ENCODE measurements at regions not wholly inside any gene's neighbourhood (a gene's known extent, or its start where the extent isn't known, plus 50 kb on each side); places are given as distances from the start of the nearest gene placed in this dataset.

- H3K4me3 ChIP-seq (replicated peaks; ENCODE audit: low read depth, low read length), result no peak overlapping the region
- H3K36me3 ChIP-seq (ENCODE audit: control insufficient read depth, insufficient read depth, low read length), result no peaks in the 10 kb centered on the region
- DNase-seq (ENCODE audit: extremely low read depth, insufficient read length), result no peak
- H3K27me3 ChIP-seq (replicated peaks; ENCODE audit: control insufficient read depth, insufficient read depth, low read length), result no peaks in the 10 kb centered on the region
- TF ChIP-seq CTCF (IDR thresholded peaks at IDR 0.05; ENCODE audit: insufficient read depth, low read length, poor library complexity, severe bottlenecking), result no peak
Observed at GRCh38 chr2:35294636-35295263, 1060.8 kb upstream of the CRIM1 start.

GRCh38 chr2:35293261-35293660 lies 1062.3 kb upstream of the CRIM1 start:
- DNase-seq (ENCODE audit: extremely low read depth, insufficient read length), result no peak
- Histone ChIP-seq H3K4me3 (replicated peaks; ENCODE audit: low read depth, low read length) (no peak overlapping the region), H3K36me3 (ENCODE audit: control insufficient read depth, insufficient read depth, low read length) (no peaks in the 10 kb centered on the region), H3K27me3 (replicated peaks; ENCODE audit: control insufficient read depth, insufficient read depth, low read length) (no peaks in the 10 kb centered on the region)
- TF ChIP-seq CTCF (IDR thresholded peaks at IDR 0.05; ENCODE audit: insufficient read depth, low read length, poor library complexity, severe bottlenecking), result no peak

- TF ChIP-seq CTCF (IDR thresholded peaks at IDR 0.05; ENCODE audit: insufficient read depth, low read length, poor library complexity, severe bottlenecking), result no peak
- DNase-seq (ENCODE audit: extremely low read depth, insufficient read length), result no peak
- Histone ChIP-seq H3K27me3 (replicated peaks; ENCODE audit: control insufficient read depth, insufficient read depth, low read length) (no peaks in the 10 kb centered on the region), H3K4me3 (replicated peaks; ENCODE audit: low read depth, low read length) (no peak overlapping the region), H3K36me3 (ENCODE audit: control insufficient read depth, insufficient read depth, low read length) (no peaks in the 10 kb centered on the region)
Observed at GRCh38 chr2:35292199-35292598, 1063.4 kb upstream of the CRIM1 start.

GRCh38 chr2:35281702-35282101 lies 1073.9 kb upstream of the CRIM1 start:
- no peak for TF ChIP-seq CTCF (IDR thresholded peaks at IDR 0.05; ENCODE audit: insufficient read depth, low read length, poor library complexity, severe bottlenecking)
- Histone ChIP-seq H3K4me3 (replicated peaks; ENCODE audit: low read depth, low read length) (no peak overlapping the region), H3K27me3 (replicated peaks; ENCODE audit: control insufficient read depth, insufficient read depth, low read length) (no peaks in the 10 kb centered on the region), H3K36me3 (ENCODE audit: control insufficient read depth, insufficient read depth, low read length) (no peaks in the 10 kb centered on the region)
- no peak for DNase-seq (ENCODE audit: extremely low read depth, insufficient read length)

GRCh38 chr2:35255826-35256225 lies 1099.8 kb upstream of the CRIM1 start:
- H3K36me3 ChIP-seq (ENCODE audit: control insufficient read depth, insufficient read depth, low read length), result no peaks in the 10 kb centered on the region
- H3K27me3 ChIP-seq (replicated peaks; ENCODE audit: control insufficient read depth, insufficient read depth, low read length), result no peaks in the 10 kb centered on the region
- H3K4me3 ChIP-seq (replicated peaks; ENCODE audit: low read depth, low read length), result no peak overlapping the region
- TF ChIP-seq CTCF (IDR thresholded peaks at IDR 0.05; ENCODE audit: insufficient read depth, low read length, poor library complexity, severe bottlenecking), result no peak
- no peak for DNase-seq (ENCODE audit: extremely low read depth, insufficient read length)

GRCh38 chr2:35251156-35251555 lies 1104.4 kb upstream of the CRIM1 start:
- TF ChIP-seq CTCF (IDR thresholded peaks at IDR 0.05; ENCODE audit: insufficient read depth, low read length, poor library complexity, severe bottlenecking), result no peak

More at GRCh38 chr2:35251156-35251555, 1104.4 kb upstream of the CRIM1 start:
- H3K27me3 ChIP-seq (replicated peaks; ENCODE audit: control insufficient read depth, insufficient read depth, low read length), result no peaks in the 10 kb centered on the region
- no peaks in the 10 kb centered on the region for H3K36me3 ChIP-seq (ENCODE audit: control insufficient read depth, insufficient read depth, low read length)
- no peak overlapping the region for H3K4me3 ChIP-seq (replicated peaks; ENCODE audit: low read depth, low read length)
- DNase-seq (ENCODE audit: extremely low read depth, insufficient read length), result no peak

All from GM06990 (cell line).